Activated CD4-positive, alpha-beta T cell treated with anti-CD3 and anti-CD28 coated beads, Interleukin-2, amount 50 U/mL, for 16 hours (primary cell): ENCODE measurements at regions not wholly inside any gene's neighbourhood (a gene's known extent, or its start where the extent isn't known, plus 50 kb on each side); places are given as distances from the start of the nearest gene placed in this dataset.

Source experiments
- DNase-seq: peaks from one replicate; pipeline ENCODE4 v3.0.0-alpha.2; 2020

DNA sequence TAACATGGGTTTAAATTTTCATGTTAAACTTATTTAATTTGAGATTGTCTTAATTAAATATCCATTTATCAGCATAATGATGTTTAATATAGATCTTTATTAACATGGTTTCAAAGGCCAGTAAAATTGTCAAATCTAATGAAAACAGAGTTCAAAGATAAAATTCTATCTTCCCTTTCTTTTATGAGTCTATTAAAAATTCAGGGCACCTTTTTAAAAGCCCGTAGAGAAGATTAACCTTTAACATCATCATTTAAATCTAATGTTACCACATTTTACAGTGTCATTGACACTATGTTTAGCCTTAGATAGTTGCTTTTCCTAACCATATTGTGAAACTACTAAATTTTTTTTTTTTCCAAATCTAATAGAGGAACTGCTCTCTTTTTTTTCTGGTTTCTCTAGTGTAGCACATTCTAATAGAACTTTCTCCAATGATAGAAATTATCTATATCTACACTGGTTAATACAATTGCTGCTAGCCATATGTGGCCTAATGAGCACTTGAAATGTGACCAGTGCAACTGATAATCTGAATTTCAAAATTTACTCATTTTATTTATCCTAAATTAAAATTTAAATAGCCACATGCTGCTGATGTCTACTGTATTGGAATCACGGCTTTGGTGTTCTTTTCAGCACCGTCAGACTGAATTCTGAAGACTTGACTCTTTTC lies 410.9 kb downstream of the UTRN start:
- no peak for DNase-seq

DNA sequence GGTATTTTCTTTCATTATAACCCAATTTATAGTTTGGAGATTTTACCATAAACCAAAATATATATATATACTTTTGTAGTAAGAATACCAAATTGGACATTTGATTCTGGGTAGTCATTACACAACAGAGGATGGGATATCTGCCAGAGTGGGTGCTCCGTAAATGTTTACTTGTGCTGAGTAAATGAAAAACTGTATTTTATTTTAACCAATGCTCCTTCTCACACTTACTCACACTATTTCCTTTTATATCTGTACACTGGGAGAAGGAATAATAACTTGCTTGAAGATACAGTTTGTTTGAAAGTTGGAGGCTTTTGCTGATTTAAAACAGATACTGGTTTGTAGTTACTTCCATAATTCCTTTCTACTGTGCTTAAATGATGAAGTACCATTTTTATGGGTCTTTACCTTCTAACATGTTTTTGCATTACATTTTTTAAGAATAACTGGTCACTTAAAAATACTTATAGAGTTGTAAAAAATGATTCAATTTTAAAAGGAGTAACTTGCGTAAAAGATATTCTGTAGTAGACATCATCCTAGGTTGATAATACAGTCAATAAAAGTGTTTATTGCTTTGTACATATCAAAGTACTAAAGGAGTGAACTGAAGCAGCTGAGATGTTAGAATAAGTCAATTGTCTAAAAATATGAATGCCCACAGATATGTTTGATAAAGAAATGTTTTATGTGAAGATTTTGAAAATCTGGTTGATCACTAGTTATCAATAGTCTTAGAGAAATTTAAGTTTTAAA lies 411.7 kb downstream of the UTRN start:
- no peak for DNase-seq

DNA sequence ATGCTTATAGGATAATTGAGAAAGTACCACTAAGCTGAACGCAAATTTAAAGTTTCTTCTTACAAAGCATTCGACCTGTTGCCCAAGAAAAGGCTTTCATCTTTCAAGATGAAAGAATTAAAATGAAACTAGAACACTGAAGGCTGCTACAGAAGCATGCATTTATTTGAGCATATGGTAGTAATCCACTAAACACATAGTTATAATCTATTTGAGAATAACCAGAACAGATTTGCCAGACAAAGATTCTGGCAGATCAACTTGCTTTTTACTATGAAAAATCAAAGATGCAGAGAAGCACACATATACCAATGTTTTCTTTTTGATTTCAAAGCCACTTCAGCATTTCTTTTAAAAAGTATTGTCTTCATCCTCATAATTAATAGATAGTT lies 412.2 kb downstream of the UTRN start:
- no peak for DNase-seq

DNA sequence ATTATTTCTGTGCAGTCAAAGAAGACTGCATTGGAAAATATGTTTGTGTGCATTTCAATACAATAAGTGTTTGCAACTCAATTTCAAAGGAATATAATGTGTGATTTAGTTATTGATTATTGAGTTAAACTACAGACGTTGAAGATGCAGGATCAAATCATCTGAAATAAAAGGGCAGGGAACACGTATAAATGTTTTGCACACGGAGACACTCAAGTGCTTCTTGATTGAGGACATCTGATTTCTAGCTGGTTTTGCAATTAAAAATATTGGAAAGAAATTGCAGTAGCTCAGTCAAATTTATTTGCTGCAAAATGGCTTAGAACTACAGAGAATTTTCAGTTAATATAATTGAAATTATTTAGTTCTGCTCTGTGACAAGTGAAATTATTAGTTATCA lies 412.7 kb downstream of the UTRN start:
- no peak for DNase-seq

DNA sequence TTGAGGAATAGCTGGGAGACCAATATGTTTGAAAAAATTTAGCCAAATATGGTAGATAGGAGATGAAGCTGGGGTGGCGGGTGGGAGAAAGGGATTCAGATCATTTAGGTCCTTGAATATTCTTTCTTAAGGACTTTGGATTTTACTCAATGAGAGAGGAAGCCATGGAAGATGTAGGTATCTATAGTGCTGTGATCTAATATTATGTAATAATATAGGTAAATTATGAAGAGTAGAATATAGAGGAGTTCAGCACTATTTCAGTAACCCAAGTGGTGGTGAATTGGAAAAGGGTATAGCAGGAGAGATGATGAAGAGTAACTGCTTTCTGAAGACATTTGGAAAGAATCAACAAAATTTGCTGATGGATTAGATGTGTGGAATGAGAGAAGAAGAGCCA lies 417.6 kb downstream of the UTRN start:
- no peak for DNase-seq

DNA sequence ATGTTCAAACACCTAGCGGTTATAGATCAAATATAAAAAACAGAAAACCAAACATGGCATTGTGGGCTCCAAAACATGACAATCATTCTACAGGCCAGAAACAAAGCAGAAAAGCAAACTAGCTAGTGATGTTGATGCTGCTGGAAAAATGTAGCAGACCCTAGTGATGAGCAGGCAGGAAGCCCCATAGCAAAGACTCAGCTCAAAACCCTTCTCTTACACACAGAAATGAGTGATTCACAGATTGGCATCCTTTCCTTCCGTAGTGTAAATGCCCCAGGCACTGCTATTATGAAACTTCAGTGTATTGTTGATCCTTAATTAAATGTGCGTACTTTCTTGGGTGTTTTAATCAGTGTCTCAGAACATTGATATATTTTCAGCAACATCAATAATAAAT lies 425.1 kb downstream of the UTRN start:
- DNase-seq = no peak

DNA sequence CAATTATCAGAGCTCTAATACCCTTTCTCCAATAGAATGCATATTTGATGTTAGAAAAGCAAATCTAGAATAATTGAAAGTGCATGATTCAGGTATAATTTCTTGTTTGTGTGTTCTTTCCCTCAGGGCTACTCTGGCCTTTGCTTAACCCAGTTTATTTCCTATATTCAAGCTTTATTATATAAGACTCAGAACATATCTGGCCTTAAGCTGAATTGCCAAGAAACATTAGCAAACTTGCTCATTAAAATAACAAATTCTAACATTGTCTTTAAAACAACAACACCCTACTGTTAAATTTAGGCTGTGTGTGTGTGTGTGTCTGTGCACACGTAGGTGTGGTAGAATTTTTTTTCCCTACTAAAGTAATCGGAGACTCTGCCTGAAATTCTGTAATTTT lies 426.5 kb downstream of the UTRN start:
- no peak for DNase-seq

DNA sequence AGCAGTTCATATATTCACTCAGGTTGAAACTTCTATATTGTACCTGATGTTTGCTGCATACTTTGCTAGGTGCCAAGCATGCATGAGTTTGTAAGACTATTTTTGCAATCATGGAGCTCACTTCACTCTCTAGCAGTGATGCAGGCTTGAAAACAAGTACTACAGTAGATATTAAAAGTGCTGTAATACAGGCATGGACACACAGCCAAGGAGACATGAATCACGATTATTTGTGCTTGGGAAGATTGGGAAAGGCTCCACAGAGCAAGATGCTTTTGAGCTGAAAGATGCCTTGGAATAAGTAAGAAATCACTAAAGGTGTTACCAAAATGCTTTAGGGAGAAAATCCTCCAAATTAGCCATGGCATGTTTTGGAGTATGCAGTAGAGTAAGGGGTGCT lies 427.4 kb downstream of the UTRN start:
- DNase-seq = no peak

DNA sequence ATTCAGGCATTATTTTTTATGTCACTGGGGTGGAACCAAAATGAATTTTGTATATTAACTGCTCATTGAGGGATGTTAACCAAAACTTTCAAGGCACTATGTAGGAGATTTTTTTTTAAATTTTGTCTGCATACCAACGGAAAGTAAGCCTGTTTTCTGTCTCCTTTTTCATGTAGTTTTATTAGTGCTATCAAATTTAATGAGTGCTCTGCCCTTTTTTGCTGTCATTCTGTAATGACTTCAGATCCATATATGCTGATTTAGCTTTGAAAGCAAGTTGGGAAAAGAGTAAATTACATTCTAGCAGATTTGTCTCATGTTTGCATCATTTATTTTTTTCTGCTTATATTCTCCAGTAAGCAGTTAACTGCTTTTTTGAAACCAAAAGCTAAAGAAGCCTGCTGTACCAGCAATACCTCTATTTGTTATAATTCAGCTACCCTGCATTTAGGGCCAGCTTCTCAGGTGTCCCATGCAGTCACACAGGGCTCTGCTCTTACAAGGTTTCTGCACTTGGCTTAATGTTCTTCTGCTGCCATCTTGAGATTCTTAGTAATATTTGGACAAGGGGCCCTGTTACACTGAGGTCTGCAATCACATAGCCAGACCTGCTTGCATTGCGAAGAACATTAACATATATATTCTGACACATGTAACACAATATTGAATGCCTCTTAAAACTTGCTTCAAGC lies 429.0 kb downstream of the UTRN start:
- no peak for DNase-seq

DNA sequence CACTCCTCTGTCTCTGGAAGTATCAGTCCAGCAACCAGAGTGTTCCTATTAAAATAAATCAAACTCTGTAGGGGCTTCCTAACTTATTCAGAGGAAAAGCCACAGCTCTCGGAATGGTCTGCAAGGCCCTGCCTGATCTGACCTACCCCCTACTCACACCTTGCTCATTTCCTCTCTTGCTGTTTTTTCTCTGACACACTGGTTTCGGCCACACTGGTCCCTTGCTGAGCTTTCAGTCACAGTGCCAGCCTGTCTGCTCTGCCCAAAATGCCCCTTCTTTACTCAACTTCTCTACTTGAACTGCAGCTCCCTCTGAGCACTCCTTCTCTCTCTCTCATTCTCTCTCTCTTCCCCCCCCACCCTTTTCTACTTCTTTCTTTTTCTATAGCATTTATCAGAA lies 430.2 kb downstream of the UTRN start:
- DNase-seq = peak; percentile 2

DNA sequence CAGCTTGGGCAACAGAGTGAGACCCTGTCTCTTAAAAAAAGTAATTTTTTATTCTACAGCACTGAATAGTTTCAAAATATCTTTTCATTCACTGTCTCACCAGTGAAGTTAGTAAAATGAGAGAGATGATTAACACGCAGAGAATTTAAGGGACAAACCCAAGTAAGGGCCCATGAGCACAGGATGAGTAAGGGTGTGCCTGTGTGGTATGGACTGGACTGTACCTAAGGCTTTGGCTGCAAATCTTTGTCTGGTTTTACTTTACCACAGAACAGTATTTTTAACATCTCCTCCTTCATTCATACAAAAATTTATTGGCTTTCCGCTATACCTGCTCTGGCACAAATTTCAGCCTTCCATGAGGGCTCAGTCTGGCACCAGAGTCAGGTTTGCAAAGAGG lies 433.3 kb downstream of the UTRN start:
- no peak for DNase-seq

DNA sequence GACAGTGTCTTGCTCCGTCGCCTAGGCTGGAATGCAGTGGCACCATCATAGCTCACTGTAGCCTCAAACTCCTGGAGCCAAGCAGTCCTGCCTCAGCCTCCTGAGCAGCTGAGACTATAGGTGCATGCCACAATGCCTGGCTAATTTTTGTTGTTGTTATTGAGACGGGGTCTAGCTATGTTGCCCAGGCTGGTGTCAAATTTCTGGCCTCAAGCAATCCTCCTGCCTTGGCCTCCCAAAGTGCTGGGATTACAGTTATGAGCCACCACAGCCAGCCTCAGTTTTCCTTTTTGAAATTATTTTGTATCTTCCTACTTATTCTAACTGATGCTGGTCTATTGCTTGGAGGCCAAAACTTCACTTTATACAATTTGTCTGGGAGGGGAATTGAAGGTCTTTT lies 436.1 kb downstream of the UTRN start:
- no peak for DNase-seq

DNA sequence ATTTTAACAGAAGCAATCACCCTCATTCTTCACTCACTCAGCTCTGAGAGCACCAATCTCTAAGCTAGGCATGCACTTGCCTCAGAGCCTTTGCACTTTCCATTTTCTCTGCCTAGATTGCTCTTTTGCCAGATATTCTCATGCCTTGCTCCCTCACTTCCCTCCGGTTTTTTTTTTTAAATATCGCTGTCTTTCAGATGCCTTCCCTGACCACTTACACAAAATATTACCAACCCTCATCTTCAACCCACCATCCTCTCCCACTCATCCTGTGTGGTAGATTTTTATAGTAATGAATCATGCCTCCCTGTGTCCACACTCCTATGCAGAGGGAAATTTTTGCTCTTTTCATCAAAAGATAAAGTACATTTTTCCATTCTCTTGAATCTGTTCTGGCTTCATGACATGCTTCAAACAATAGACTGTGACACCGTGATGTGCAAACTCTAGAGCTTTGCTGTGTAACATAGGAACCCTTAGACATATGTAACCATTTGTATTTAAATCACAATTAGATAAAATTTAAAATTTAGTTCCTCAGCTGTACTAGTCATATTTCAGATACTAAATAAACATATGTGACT lies 437.1 kb downstream of the UTRN start:
- DNase-seq = no peak

DNA sequence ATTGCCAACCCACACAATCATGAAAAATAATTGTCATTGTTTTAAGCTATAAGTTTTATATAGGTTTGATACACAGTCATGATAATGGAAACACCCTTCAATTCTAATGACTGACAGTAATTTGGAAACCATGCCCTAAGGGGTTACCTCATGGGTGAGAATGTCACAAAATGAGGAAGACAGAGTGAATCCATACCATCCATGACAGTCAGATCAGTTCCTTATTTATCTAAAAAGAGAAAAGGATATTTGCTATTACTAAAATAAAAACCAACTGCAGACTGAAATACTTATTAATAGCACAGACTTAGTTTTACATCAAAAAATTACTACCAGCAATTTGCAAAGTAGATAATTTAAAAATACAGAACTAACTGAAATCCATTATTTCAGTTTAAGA lies 437.8 kb downstream of the UTRN start:
- no peak for DNase-seq

DNA sequence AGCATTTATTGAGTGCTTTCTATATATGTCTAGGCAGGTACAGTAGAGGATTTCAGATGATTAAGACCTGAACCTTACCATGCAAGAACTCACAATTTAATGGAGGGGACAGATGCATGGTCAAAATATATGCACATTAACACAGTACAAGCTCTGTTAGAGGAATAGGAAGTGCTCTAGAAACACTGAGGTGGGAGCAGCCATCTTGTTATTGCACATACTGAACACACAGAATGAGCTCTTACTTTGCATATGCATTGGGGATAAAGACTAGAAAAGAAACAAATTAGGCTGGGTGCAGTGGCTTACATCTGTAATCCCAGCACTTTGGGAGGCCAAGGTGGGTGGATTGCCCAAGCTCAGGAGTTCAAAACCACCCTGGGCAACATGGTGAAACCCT lies 438.3 kb downstream of the UTRN start:
- DNase-seq = no peak

DNA sequence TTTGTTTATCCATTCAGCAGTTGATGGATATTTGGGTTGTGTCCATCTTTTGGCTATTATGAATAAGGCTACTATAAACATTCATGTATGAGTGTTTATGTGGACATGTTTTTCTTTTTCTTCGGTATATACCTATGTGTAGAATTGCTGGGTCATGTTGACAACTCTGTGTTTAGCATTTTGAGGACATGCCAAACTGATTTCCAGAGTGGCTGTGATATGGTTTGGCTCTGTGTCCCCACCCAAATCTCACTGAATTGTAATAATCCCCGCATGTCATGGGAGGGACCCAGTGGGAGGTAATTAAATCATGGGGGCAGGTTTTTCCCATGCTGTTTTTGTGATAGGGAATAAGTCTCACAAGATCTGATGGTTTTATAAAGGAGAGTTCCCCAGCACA lies 439.7 kb downstream of the UTRN start:
- DNase-seq = no peak

DNA sequence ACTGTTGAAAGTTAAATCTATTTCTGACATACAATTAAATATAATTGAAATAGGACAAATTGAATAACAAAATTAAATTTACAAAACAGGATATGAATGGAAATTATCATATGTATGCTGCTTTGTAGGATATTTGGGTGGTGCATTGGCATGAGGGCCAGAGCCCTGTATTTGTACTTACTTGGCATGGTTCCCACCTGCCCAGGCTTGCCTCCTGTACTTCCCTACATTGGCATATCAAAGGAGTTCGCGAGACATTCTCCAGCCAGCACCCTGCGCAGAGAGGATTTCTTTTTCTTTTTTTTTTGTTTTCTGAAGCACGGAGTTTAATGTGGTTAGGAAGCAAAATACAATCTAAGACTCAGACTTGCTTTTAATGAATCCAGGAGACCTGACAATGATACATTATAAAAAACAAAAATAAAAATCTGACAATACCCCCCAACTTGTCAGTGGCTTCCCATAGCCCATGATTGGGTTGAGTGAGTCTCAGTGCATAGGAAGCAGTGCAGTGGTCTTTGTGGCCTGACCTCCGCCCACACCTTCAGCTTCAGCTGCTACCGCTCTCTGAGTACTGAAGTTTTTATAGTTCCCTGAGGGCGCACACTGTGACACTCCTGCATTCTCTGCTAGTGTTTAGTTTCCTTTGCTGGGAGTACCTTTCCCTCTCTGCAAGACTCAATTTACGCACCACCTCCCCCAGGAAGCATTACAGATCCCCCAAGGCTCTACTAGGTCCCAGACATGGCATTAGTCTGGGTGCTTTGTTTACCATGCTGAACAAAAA lies 440.8 kb downstream of the UTRN start:
- DNase-seq = no peak

DNA sequence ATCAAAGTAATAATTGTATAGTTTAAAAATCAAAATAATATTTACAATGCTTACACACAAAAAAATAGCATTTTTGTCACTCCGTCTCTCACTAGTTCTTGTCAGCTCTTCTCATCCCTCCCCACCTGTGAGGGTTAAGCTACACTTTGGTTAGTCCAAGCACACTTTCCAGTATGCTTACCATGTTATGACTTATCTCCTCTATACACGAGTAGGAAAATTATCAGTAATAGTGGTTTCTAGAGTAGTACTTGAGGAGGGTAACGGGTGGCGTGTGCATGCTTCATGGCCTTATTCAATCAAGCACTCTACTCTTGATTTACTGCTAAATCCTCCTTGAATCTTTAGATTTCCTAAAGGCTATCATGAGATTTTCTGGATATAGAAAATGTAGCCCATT lies 443.7 kb downstream of the UTRN start:
- DNase-seq = no peak

DNA sequence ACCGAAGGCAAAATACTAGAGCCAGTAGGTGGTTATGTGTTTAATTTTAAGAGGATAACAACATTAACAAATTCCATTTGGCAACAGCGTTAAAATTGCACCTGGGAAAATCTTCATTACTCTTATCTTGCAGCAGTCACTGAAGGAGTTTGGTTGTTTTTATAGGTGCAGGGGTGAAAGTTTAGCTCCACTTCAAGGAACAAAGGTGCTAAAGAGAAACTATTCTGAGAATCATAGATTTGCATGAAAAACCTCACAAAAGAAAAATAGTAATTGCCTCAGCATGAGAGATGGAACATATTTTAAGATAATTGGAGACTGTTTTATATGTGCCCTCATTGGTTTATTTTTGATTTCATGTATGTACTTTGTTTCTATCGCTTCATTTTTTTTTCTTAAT lies 444.4 kb downstream of the UTRN start:
- no peak for DNase-seq

DNA sequence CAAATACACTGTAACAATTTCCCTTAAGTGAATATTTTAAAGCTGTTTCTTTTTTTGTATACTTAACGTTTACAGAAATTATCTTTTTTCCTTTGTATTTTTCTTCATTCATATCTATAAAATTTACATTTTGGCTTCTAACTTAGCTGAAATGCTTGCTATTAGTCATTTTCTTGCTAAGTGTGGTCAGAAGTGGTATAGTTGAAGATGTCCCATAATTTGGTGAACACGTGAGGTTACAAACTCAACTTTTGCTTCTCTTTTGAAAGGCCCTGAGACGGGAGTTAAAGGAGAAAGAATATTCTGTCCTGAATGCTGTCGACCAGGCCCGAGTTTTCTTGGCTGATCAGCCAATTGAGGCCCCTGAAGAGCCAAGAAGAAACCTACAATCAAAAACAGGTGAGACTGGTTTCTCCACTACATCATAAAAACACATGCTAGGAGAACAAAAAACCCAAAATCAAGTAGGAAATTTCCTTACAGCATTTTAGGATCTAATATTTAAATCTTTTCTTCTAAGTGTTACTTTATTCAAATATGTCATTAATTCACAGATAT lies 445.0 kb downstream of the UTRN start:
- peak; percentile 17 for DNase-seq

DNA sequence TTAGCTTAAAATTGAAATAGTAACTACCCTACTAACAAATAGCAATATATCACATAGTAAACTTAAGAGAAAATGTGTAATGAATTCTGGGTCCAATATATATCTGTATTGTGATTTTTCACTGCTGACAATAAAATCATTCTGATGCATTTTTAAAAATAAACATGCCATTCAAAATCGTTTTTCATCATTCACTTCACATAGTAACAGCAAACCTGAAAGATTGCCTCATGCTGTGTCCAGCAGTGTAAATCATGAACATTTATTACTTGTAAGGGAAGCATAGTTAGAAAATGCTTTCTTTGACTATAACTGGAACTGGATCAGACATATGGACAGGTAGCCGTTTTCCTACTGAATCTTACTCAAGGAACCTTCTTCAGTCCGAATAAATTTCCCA lies 446.1 kb downstream of the UTRN start:
- no peak for DNase-seq

DNA sequence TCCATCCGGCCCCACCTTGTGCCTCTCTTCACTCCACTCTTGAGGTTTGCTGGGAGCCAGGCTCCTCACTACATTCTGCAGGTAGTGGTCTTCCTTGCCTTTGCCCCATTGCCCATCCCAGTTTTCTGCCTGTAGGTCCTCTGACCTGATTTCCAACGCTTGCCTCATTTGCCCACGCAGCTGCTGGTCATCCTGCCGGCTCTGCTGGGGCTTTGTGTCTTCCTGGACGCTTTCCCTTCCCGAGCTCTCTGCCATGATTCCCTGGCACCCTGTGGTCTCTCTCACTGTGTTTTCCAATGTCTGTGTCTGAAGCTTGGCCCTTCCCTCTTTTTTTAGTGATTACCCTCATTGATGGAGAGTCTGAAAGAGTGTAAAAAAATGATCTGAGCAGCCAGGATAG lies 451.6 kb downstream of the UTRN start:
- DNase-seq = no peak

DNA sequence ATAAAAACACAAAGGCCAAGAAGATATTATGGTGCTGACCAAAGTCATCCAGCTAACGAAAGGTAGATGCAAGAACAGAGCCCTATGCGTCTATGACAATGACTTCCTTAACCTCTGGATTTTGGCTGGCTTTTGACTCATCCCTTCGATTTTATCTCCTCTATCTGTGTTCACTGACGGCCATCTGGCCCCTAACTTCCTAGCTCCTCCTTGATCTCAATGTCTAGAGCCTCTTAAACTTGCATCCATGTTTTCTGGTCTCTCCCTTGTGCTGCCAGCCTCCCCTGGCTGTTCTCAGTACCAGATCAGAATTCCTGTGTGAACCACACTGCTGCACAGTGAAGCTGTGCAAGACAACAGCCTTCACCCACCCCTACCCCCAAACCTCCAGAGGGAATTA lies 452.9 kb downstream of the UTRN start:
- DNase-seq = no peak
